H9 (cell line): ENCODE measurements at regions not wholly inside any gene's neighbourhood (a gene's known extent, or its start where the extent isn't known, plus 50 kb on each side); places are given as distances from the start of the nearest gene placed in this dataset.

Source experiments
- DNase-seq: peaks from one replicate; pipeline ENCODE4 v3.0.0-alpha.2; 2017
- H2AFZ ChIP-seq: one replicate; pipeline ENCODE4 v1.6.1; 2013; ENCODE audit warnings: mild to moderate bottlenecking, low read length, control low read depth, moderate library complexity
- H2AK5ac ChIP-seq: 2 replicates; pipeline ENCODE4 v1.6.1; 2013; ENCODE audit warnings: low read length, control low read depth, mixed read lengths; ENCODE audit not compliant: insufficient read length
- H2BK120ac ChIP-seq: one replicate; pipeline ENCODE4 v1.6.1; 2013; ENCODE audit warnings: low read depth, mild to moderate bottlenecking, low read length, control low read depth, inconsistent platforms; ENCODE audit not compliant: poor library complexity, severe bottlenecking
- H2BK12ac ChIP-seq: 2 replicates; pipeline ENCODE4 v1.6.1; 2013; ENCODE audit warnings: low read length, control low read depth, mixed read lengths, low read depth; ENCODE audit not compliant: insufficient read length
- H2BK15ac ChIP-seq: 2 replicates; pipeline ENCODE4 v1.6.1; 2013; ENCODE audit warnings: low read depth, low read length, control low read depth
- H2BK20ac ChIP-seq: one replicate; pipeline ENCODE4 v1.6.1; 2013; ENCODE audit warnings: low read depth, mild to moderate bottlenecking, low read length, control low read depth, inconsistent platforms; ENCODE audit not compliant: poor library complexity, severe bottlenecking
- H2BK5ac ChIP-seq: 2 replicates; pipeline ENCODE4 v1.6.1; 2013; ENCODE audit warnings: low read length, control low read depth, mixed read lengths; ENCODE audit not compliant: insufficient read length
- H3K14ac ChIP-seq: 2 replicates; pipeline ENCODE4 v1.6.1; 2013; ENCODE audit warnings: low read length, control low read depth; ENCODE audit not compliant: insufficient read depth
- H3K18ac ChIP-seq: 2 replicates; pipeline ENCODE4 v1.6.1; 2013; ENCODE audit warnings: low read depth, mild to moderate bottlenecking, mixed read lengths, low read length, control low read depth; ENCODE audit not compliant: insufficient read length
- H3K23ac ChIP-seq: 2 replicates; pipeline ENCODE4 v1.6.1; 2013; ENCODE audit warnings: low read length, control low read depth, mixed read lengths, low read depth; ENCODE audit not compliant: insufficient read length
- H3K23me2 ChIP-seq: 2 replicates; pipeline ENCODE4 v1.6.1; 2013; ENCODE audit warnings: low read depth, mild to moderate bottlenecking, mixed read lengths, low read length, control low read depth; ENCODE audit not compliant: insufficient read length, poor library complexity, severe bottlenecking
- H3K27ac ChIP-seq: 2 replicates; pipeline ENCODE4 v1.5.1; 2013; ENCODE audit warnings: low read length, control low read depth, mixed read lengths, low read depth; ENCODE audit not compliant: insufficient read length
- H3K27me3 ChIP-seq: 2 replicates; pipeline ENCODE4 v1.6.1; 2013; ENCODE audit warnings: low read length, control low read depth, inconsistent platforms; ENCODE audit not compliant: insufficient read depth
- H3K4ac ChIP-seq: 2 replicates; pipeline ENCODE4 v1.6.1; 2013; ENCODE audit warnings: low read depth, mild to moderate bottlenecking, control low read depth, inconsistent platforms, low read length, moderate library complexity
- H3K4me1 ChIP-seq: 2 replicates; pipeline ENCODE4 v1.6.1; 2013; ENCODE audit warnings: low read length, control low read depth, inconsistent platforms; ENCODE audit not compliant: insufficient read depth
- H3K4me2 ChIP-seq: 2 replicates; pipeline ENCODE4 v1.6.1; 2013; ENCODE audit warnings: low read length, control low read depth, mixed read lengths; ENCODE audit not compliant: insufficient read length, insufficient read depth
- H3K56ac ChIP-seq: 2 replicates; pipeline ENCODE4 v1.6.1; 2013; ENCODE audit warnings: low read depth, mild to moderate bottlenecking, mixed read lengths, low read length, control low read depth; ENCODE audit not compliant: insufficient read length
- H3K79me1 ChIP-seq: 2 replicates; pipeline ENCODE4 v1.6.1; 2013; ENCODE audit warnings: low read depth, mild to moderate bottlenecking, moderate library complexity, low read length, control low read depth, inconsistent platforms; ENCODE audit not compliant: insufficient read depth, poor library complexity, severe bottlenecking
- H3K79me2 ChIP-seq: 2 replicates; pipeline ENCODE4 v1.6.1; 2013; ENCODE audit warnings: low read length, control low read depth, inconsistent platforms; ENCODE audit not compliant: insufficient read depth
- H3K9ac ChIP-seq: 2 replicates; pipeline ENCODE4 v1.6.1; 2013; ENCODE audit warnings: low read length, control low read depth, mixed read lengths; ENCODE audit not compliant: insufficient read length; ENCODE audit errors: extremely low read depth
- H3K9me3 ChIP-seq: one replicate; pipeline ENCODE4 v1.6.1; 2013; ENCODE audit warnings: low read depth, low read length, inconsistent platforms; ENCODE audit not compliant: control insufficient read depth
- H3T11ph ChIP-seq: one replicate; pipeline ENCODE4 v1.6.1; 2013; ENCODE audit warnings: mild to moderate bottlenecking, low read length, control low read depth, inconsistent platforms
- H4K20me1 ChIP-seq: one replicate; pipeline ENCODE4 v1.6.1; 2013; ENCODE audit not compliant: control insufficient read depth, insufficient read length, insufficient read depth
- H4K5ac ChIP-seq: 2 replicates; pipeline ENCODE4 v1.6.1; 2013; ENCODE audit warnings: low read depth, mild to moderate bottlenecking, mixed read lengths, low read length, control low read depth; ENCODE audit not compliant: insufficient read length
- H4K8ac ChIP-seq: replicated peaks from 2 replicates; pipeline ENCODE4 v1.6.1; 2013; ENCODE audit warnings: low read length, control low read depth, mixed read lengths, low read depth; ENCODE audit not compliant: insufficient read length
- H4K91ac ChIP-seq: 2 replicates; pipeline ENCODE4 v1.6.1; 2013; ENCODE audit warnings: low read depth, mild to moderate bottlenecking, moderate library complexity, mixed read lengths, low read length, control low read depth; ENCODE audit not compliant: insufficient read length
- H3K27ac Mint-ChIP-seq, 3 experiments: 2 replicates in 2 of 3; 3 replicates in 1 of 3; pipeline ENCODE4 v1.8.0; 2020 to 2021; ENCODE audit warnings: mixed read lengths in 3 of 3, mild to moderate bottlenecking in 1 of 3, moderate library complexity in 1 of 3
- H3K27me3 Mint-ChIP-seq: 2 replicates; pipeline ENCODE4 v1.8.0; 2021; ENCODE audit warnings: low read depth, mild to moderate bottlenecking, moderate library complexity, mixed read lengths
- H3K36me3 Mint-ChIP-seq, 3 experiments: 2 replicates in 2 of 3; 3 replicates in 1 of 3; pipeline ENCODE4 v1.8.0; 2020 to 2021; ENCODE audit warnings: low read depth in 3 of 3, mixed read lengths in 3 of 3; ENCODE audit not compliant: insufficient read depth in 1 of 3
- H3K4me1 Mint-ChIP-seq, 2 experiments: 2 replicates each; pipeline ENCODE4 v1.8.0; 2020; ENCODE audit warnings: mixed read lengths in 2 of 2
- H3K4me3 Mint-ChIP-seq, 2 experiments: 2 replicates in 1 of 2; 3 replicates in 1 of 2; pipeline ENCODE4 v1.8.0; 2020 to 2021; ENCODE audit warnings: mild to moderate bottlenecking in 2 of 2, mixed read lengths in 2 of 2, moderate library complexity in 1 of 2
- H3K9me3 Mint-ChIP-seq, 2 experiments: 2 replicates in 1 of 2; 3 replicates in 1 of 2; pipeline ENCODE4 v1.8.0; 2020; ENCODE audit warnings: mild to moderate bottlenecking in 2 of 2, mixed read lengths in 2 of 2, moderate library complexity in 1 of 2
- TF ChIP-seq, protein P1 (sequence below): fragments of 200-600 bp; sonication (generic); conservative IDR thresholded peaks from 3 replicates; pipeline ENCODE4 v1.8.0; 2021; ENCODE audit warnings: antibody characterized with exemption, mild to moderate bottlenecking

DNA sequence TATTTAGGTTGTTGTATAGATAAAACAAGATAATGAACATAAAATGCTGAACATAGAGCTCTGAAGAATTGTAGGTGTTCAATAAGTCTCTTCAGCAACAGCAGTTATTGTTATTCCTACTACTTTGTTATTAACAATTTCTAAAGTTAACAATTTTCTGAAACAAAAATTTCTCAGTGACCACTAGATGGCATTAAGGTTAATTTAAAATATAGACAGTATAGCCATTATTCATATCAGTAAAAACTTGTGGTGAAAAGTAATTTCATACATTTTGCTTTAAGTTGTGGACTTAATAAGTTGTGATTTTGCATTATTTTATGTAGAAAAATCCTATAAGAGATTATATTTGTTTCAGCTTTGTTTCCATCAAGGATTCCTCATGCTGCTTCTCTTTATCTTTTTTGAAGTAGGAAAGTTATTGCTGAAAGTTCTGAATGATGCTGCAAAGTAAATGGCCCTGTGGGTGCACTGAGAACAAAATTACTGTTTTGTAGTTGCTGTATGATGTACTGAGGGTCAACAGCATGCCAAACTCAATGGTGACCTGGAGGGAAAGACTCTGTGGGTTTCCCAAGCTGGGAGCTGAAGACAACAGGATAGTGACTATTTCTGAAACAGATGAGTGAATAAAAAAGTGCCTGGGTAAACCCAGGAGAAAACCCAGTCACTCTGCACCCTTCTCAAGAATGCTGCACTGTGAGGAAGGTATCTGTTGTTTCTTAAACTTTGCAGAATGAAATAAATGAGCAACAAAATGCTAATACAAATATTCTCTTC lies 253.6 kb downstream of the KIF20B start:
- Histone ChIP-seq H3K14ac (no peak overlapping the region), H2AK5ac (no peak overlapping the region), H3K27ac (no peak overlapping the region), H3K23me2 (no peaks in the 10 kb centered on the region), H3K9ac (no peak overlapping the region), H3K79me2 (no peaks in the 10 kb centered on the region), H3K4me1 (no peaks in the 10 kb centered on the region), H2BK15ac (no peak overlapping the region), H4K8ac (no peak overlapping the region), H3K18ac (no peak overlapping the region), H3K79me1 (no peaks in the 10 kb centered on the region), H3K56ac (no peak overlapping the region), H4K20me1 (no peaks in the 10 kb centered on the region), H3K9me3 (no peaks in the 10 kb centered on the region), H2BK5ac (no peak overlapping the region), H3K23ac (no peak overlapping the region), H3K27me3 (no peaks in the 10 kb centered on the region), H4K5ac (no peak overlapping the region), H2BK20ac (no peak overlapping the region), H4K91ac (no peak overlapping the region), H3K4ac (no peak overlapping the region), H2BK120ac (no peak overlapping the region), H2AFZ (no peak overlapping the region), H2BK12ac (no peak overlapping the region), H3K4me2 (no peak overlapping the region), H3T11ph (no peak overlapping the region)
- H3K9me3 Mint-ChIP-seq: no peaks in the 10 kb centered on the region
- no peaks in the 10 kb centered on the region for H3K27me3 Mint-ChIP-seq
- H3K4me1 Mint-ChIP-seq: no peaks in the 10 kb centered on the region
- DNase-seq: no peak
- TF ChIP-seq, protein P1, sequence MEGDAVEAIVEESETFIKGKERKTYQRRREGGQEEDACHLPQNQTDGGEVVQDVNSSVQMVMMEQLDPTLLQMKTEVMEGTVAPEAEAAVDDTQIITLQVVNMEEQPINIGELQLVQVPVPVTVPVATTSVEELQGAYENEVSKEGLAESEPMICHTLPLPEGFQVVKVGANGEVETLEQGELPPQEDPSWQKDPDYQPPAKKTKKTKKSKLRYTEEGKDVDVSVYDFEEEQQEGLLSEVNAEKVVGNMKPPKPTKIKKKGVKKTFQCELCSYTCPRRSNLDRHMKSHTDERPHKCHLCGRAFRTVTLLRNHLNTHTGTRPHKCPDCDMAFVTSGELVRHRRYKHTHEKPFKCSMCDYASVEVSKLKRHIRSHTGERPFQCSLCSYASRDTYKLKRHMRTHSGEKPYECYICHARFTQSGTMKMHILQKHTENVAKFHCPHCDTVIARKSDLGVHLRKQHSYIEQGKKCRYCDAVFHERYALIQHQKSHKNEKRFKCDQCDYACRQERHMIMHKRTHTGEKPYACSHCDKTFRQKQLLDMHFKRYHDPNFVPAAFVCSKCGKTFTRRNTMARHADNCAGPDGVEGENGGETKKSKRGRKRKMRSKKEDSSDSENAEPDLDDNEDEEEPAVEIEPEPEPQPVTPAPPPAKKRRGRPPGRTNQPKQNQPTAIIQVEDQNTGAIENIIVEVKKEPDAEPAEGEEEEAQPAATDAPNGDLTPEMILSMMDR: peak; percentile 54
- H3K36me3 Mint-ChIP-seq: no peaks in the 10 kb centered on the region
- H3K27ac Mint-ChIP-seq: no peak overlapping the region
- H3K4me3 Mint-ChIP-seq: no peak overlapping the region
